Right renal pelvis (tissue), 4 donors: ENCODE measurements at regions not wholly inside any gene's neighbourhood (a gene's known extent, or its start where the extent isn't known, plus 50 kb on each side); places are given as distances from the start of the nearest gene placed in this dataset.

Experiments
- DNase-seq, 4 donors: peaks; one replicate each; pipeline ENCODE4 v3.0.0-alpha.2; 2013; ENCODE audit warnings: low read depth in 4 of 4, low spot score in 3 of 4, missing footprints in 1 of 4

GRCh38 chr18:56060967-56061541, 473.1 kb upstream of the TCF4 start:
- DNase-seq: no peak

GRCh38 chr18:56052202-56052601, 464.2 kb upstream of the TCF4 start:
- no peak for DNase-seq

DNA sequence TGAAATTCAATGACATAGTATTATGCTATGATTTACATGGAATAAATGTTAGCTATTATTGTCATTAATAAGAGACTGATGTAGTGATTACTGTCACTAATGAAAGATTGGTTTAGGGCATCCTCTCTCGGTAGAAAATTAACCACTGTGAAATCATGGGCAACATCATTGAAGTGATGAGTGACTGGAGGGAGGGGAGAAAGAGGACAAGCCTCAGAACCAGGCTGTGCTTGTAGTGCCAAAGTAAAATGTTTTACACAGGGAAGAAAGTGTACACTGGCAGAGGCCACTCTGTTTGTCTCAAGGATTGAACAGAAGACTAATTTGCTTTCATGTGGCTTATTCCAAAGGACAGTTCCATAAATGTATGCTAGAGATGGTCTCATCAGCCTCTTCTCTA, 456.2 kb upstream of the TCF4 start:
- no peak for DNase-seq

GRCh38 chr18:56043641-56044061, 455.7 kb upstream of the TCF4 start:
- no peak for DNase-seq

DNA sequence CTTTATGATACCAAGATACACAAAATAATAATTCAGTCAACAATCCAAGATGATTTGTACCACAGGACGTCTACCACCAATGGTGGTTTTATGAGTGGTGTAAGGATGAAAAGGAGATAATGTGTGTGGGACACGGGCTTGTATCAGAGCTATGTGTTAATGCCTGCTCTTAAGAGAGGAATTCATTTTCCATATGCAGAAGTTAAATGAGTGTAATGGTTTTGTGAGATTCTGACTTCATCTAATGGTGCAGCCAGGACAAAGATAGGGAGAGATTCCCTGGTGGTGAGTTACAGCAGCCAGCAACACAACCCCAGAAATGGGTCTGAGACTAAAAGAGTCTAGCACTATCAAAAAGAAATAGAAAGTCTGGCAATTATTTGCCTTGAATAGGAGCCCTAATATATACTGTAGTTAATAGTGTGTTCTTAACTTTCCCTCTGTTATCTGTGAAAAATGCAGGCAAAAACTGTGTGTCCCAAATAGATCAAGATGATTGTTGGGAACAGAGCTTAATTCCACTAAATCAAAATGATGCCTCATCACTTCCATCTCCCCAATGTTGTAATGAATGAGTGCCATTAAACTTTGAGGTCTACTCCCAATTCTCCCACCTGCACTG, 455.0 kb upstream of the TCF4 start:
- DNase-seq: no peak

GRCh38 chr18:56038171-56039030, 450.4 kb upstream of the TCF4 start:
- DNase-seq: no peak

DNA sequence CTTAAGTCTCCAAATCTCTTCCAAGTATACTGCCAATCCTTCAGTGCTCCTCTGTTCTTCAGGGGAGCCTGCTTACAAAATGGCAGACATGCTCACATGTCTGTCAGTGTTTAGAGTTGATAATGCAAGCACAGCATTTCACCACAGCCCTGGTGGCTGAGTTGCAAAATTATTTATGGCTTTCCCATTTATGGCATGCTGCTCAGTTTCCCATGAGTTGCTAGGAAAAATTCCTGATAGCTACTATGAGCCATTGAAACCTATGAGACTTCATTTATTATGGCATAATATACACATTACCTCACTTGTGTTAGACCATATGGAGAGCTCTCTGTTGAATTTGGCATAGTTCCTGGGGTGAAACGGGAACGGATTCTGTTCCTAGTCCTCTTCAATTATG, 448.7 kb upstream of the TCF4 start:
- DNase-seq: no peak

DNA sequence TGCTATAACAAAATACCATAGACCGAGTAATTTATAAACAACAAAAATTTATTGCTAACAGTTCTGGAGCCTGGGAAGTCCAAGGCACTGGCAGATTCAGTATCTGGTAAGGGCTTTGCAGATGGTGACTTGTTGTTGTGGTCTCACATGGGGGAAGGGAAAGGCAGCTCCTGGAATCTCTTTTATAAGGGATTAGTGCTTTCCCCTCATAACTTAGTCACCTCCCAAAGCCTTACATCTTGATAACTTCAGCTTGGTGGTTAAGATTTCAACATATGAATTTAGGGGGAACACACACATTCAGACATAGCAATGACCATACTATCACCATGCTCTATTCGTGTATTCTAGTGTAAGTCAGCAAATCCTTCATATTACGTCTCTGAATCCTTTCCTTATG, 447.6 kb upstream of the TCF4 start:
- no peak for DNase-seq

GRCh38 chr18:56034949-56035348, 447.0 kb upstream of the TCF4 start:
- no peak for DNase-seq

DNA sequence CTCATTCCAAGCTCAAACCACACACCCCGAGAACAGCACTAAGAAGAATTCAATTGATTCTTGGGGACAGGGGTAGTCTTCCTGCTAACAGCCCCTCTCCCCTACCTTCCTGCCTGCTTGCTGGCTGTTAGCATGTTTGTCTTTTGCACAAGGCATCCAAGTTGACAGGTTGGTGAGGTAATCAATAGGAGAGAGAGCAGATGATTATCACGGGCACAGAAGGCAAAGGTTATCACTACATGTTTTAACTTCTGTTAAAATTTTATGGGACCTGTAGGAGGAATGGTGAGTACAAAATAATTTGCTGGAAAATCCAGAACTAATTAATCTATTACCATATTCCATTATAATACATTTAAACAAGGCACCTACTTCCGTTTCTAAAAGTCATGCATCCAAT, 442.1 kb upstream of the TCF4 start:
- no peak for DNase-seq

GRCh38 chr18:56028514-56028913, 440.5 kb upstream of the TCF4 start:
- DNase-seq: no peak

DNA sequence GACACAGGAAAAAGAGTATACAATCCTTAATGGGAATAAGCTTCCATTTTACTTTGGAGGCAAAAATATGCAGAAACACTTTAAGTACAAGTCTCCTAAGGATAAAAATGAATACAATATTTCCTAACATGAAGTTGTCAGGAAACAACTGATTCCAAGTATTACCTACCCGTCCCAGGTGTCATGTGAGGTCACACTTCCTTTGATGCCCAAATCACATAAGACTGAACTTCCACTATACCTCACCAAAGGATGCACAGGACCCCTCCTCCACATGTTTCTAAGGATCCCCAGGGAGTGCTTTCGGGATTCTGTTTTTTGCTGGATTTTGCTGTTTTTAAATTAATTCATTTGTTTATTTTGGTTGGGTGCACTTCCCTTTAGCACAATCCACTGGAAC, 438.5 kb upstream of the TCF4 start:
- no peak for DNase-seq

DNA sequence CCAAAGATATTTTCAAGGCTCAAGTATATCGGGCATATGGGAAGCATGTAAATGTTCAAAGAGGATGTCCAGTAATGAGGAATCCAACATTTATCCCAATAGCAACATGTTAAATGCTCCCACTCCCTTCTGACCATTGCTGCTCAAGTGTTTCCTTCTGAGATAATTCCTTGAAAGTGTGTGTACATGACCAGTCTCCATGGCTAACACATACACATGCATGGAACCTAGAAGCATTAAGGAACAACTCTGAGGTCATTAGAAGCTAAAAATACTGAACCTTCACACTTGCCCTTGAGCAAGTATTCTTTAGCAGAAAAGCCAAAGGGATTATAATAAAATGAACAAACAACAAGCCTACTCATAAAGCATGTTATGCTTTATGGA, 433.8 kb upstream of the TCF4 start:
- DNase-seq: no peak

- no peak for DNase-seq
These were observed 433.3 kb upstream of the TCF4 start for GRCh38 chr18:56021136-56021808.

DNA sequence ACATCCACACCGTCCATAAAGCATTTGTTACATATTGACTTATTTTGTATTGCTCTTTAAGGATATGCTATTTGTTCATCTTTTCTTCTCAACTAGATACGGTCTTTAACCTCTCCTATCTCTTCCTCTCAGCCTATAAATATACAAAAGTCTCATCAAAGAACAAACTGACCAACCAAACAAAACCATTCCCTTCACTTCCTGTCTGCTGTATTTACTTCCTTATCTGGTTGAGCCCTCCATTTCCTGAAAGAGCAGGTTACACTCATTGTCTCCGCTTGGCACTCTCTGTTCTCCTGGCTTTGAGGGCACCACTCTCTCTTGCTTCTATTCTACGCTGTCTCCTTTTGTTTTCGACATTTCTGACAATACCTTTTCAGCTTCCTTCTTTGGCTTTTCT, 431.9 kb upstream of the TCF4 start:
- DNase-seq: no peak

GRCh38 chr18:56019156-56019555, 431.2 kb upstream of the TCF4 start:
- DNase-seq: no peak

DNA sequence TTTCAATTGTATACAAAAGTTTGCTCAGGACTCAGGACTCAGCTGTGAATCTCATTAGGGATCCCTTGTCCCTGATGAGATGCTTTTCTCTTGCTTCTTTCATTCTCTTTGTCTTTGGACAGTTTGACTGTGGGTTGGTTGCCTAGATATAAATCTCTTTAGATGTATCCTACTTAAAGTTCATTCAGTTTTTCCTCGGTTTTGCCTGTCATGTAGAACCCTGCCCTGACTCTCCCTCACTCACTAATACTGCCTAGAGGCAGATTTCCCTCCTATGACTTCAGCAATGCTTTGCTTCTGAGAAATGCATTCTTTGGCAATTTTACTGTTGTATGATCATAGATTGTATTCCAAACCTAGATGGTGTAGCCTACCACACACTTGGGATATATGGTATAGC, 421.4 kb upstream of the TCF4 start:
- no peak for DNase-seq

DNA sequence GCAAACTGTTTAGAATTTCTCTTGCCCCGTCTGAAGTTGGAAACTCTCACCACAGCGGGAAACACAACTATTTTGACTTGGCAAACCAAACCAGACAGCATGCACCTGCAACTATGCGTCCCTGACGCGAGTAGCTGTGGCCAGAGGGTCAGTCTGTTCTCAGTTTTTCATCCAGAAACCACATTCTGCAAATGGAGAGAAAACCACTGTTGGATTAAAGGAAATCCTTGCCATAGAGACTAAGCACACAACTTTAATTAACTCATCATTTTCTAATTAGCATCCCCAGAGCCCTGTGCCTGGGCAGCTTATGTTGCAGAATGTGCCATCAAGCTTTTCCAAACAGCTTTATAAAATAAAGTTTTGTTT, 415.7 kb upstream of the TCF4 start:
- no peak for DNase-seq

- no peak for DNase-seq
These were observed 415.2 kb upstream of the TCF4 start for GRCh38 chr18:56003009-56003719.

GRCh38 chr18:56001576-56001975, 413.6 kb upstream of the TCF4 start:
- DNase-seq: no peak

GRCh38 chr18:56000041-56000440, 412.0 kb upstream of the TCF4 start:
- DNase-seq: no peak
